ENCODE measurements at regions not wholly inside any gene's neighbourhood (a gene's known extent, or its start where the extent isn't known, plus 50 kb on each side); places are given as distances from the start of the nearest gene placed in this dataset.

DNA sequence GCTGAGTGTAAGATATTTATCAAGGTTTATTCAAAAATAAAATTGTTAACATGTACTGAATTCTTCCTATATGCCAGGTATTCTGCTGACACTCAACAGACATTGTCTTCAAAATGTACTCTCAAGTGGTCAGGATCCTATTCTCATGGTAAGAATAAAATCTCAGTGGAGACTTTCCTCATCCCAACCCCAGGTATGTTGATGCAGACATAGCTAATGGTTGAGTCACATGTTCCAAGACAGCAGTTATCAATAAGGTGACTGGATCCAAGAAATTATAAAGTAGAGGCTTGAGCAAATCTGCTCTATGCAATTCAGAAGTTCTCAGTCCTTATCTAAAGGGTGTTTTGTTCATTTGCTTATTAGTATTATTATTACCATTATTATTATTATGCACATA lies 115.2 kb upstream of the GABRA2 start:
- no peak overlapping the region for H2BK5ac ChIP-seq (ENCODE audit: insufficient read length, low read length)
- no peaks in the 10 kb centered on the region for H3K4me1 Mint-ChIP-seq

More for the DNA sequence above, 115.2 kb upstream of the GABRA2 start:
- Mint-ChIP-seq H3K4me3 (no peak overlapping the region), H3K27ac (no peak overlapping the region), H3K9me3 (no peaks in the 10 kb centered on the region), H3K36me3 (ENCODE audit: insufficient read depth in 1 of 3, low read depth in 3 of 3) (no peaks in the 10 kb centered on the region), H3K27me3 (ENCODE audit: low read depth) (no peaks in the 10 kb centered on the region)
- H4K91ac ChIP-seq (ENCODE audit: insufficient read length, low read depth, low read length), result no peak overlapping the region
- no peak overlapping the region for H3K23ac ChIP-seq (ENCODE audit: insufficient read length, low read depth, low read length)
- H3K9me3 ChIP-seq (ENCODE audit: control insufficient read depth, low read depth, low read length), result no peaks in the 10 kb centered on the region
- no peak overlapping the region for H2BK20ac ChIP-seq (ENCODE audit: low read depth, low read length, poor library complexity, severe bottlenecking)
- no peak for TF ChIP-seq CTCF (conservative IDR thresholded peaks at IDR 0.05)
- H3K4me2 ChIP-seq (ENCODE audit: insufficient read depth, insufficient read length, low read length), result no peak overlapping the region
- H3K14ac ChIP-seq (ENCODE audit: insufficient read depth, low read length), result no peak overlapping the region
- H2BK12ac ChIP-seq (ENCODE audit: insufficient read length, low read depth, low read length), result no peak overlapping the region
- H2BK120ac ChIP-seq (ENCODE audit: low read depth, low read length, poor library complexity, severe bottlenecking), result no peak overlapping the region
- no peaks in the 10 kb centered on the region for H3K79me2 ChIP-seq (ENCODE audit: insufficient read depth, low read length)
- no peak for DNase-seq
- no peak overlapping the region for H4K8ac ChIP-seq (replicated peaks; ENCODE audit: insufficient read length, low read depth, low read length)
- no peaks in the 10 kb centered on the region for H3K23me2 ChIP-seq (ENCODE audit: insufficient read length, low read depth, low read length, poor library complexity, severe bottlenecking)
- no peak overlapping the region for H3K27ac ChIP-seq (ENCODE audit: insufficient read length, low read depth, low read length)
- H3K56ac ChIP-seq (ENCODE audit: insufficient read length, low read depth, low read length), result no peak overlapping the region
- H2AFZ ChIP-seq (ENCODE audit: low read length), result no peak overlapping the region
- no peaks in the 10 kb centered on the region for H3K79me1 ChIP-seq (ENCODE audit: insufficient read depth, low read depth, low read length, poor library complexity, severe bottlenecking)
- no peaks in the 10 kb centered on the region for H3K27me3 ChIP-seq (ENCODE audit: insufficient read depth, low read length)
- no peaks in the 10 kb centered on the region for H4K20me1 ChIP-seq (ENCODE audit: control insufficient read depth, insufficient read depth, insufficient read length)
- no peak overlapping the region for H4K5ac ChIP-seq (ENCODE audit: insufficient read length, low read depth, low read length)
- H2AK5ac ChIP-seq (ENCODE audit: insufficient read length, low read length), result no peak overlapping the region
- H3K4ac ChIP-seq (ENCODE audit: low read depth, low read length), result no peak overlapping the region
- no peak overlapping the region for H3K9ac ChIP-seq (ENCODE audit: extremely low read depth, insufficient read length, low read length)
- H3K18ac ChIP-seq (ENCODE audit: insufficient read length, low read depth, low read length), result no peak overlapping the region
- H2BK15ac ChIP-seq (ENCODE audit: low read depth, low read length), result no peak overlapping the region
- H3T11ph ChIP-seq (ENCODE audit: low read length), result no peak overlapping the region
- H3K4me1 ChIP-seq (ENCODE audit: insufficient read depth, low read length), result no peaks in the 10 kb centered on the region
